MM.1S (cell line): ENCODE measurements at regions not wholly inside any gene's neighbourhood (a gene's known extent, or its start where the extent isn't known, plus 50 kb on each side); places are given as distances from the start of the nearest gene placed in this dataset.

Source experiments
- DNase-seq: peaks from one replicate; pipeline ENCODE4 v3.0.0-alpha.2; 2015
- H2AFZ ChIP-seq: fragments of 300-600 bp; sonication (generic); 2 replicates; pipeline ENCODE4 v1.6.0; 2016; ENCODE audit warnings: antibody characterized with exemption, low read length
- H3F3A ChIP-seq: fragments of 300-600 bp; sonication (generic); 2 replicates; pipeline ENCODE4 v1.6.1; 2016; ENCODE audit warnings: mild to moderate bottlenecking, antibody characterized with exemption, low read length, moderate library complexity, mixed read lengths; ENCODE audit not compliant: insufficient read depth
- H3K27ac ChIP-seq: fragments of 300-600 bp; sonication (generic); 2 replicates; pipeline ENCODE4 v1.5.1; 2016; ENCODE audit warnings: mild to moderate bottlenecking, low read length
- H3K27me3 ChIP-seq: fragments of 300-600 bp; sonication (generic); replicated peaks from 2 replicates; pipeline ENCODE4 v1.6.0; 2016; ENCODE audit warnings: low read length; ENCODE audit not compliant: insufficient read depth
- H3K36me3 ChIP-seq: fragments of 300-600 bp; sonication (generic); replicated peaks from 2 replicates; pipeline ENCODE4 v1.6.1; 2016; ENCODE audit warnings: mild to moderate bottlenecking, low read length, mixed read lengths; ENCODE audit not compliant: insufficient read depth
- H3K4me1 ChIP-seq: fragments of 300-600 bp; sonication (generic); 2 replicates; pipeline ENCODE4 v1.6.1; 2016; ENCODE audit warnings: low read length, mixed read lengths
- H3K4me2 ChIP-seq: fragments of 300-600 bp; sonication (generic); 2 replicates; pipeline ENCODE4 v1.6.0; 2016; ENCODE audit warnings: low read depth, low read length
- H3K4me3 ChIP-seq: fragments of 300-600 bp; sonication (generic); 2 replicates; pipeline ENCODE4 v1.5.1; 2016; ENCODE audit warnings: low read length, mixed read lengths
- H3K79me2 ChIP-seq: fragments of 300-600 bp; sonication (generic); 2 replicates; pipeline ENCODE4 v1.6.1; 2016; ENCODE audit warnings: mixed run types, low read length, mixed read lengths
- H3K9ac ChIP-seq: fragments of 300-600 bp; sonication (generic); 2 replicates; pipeline ENCODE4 v1.6.1; 2016; ENCODE audit warnings: low read length, mixed read lengths
- H3K9me2 ChIP-seq: fragments of 300-600 bp; sonication (generic); replicated peaks from 2 replicates; pipeline ENCODE4 v1.6.1; 2016; ENCODE audit warnings: mild to moderate bottlenecking, low read length, mixed read lengths; ENCODE audit not compliant: insufficient read depth
- H3K9me3 ChIP-seq: fragments of 300-600 bp; sonication (generic); replicated peaks from 2 replicates; pipeline ENCODE4 v1.6.1; 2016; ENCODE audit warnings: mild to moderate bottlenecking, low read length, mixed read lengths; ENCODE audit not compliant: insufficient read depth
- H4K20me1 ChIP-seq: fragments of 300-600 bp; sonication (generic); 2 replicates; pipeline ENCODE4 v1.6.1; 2016; ENCODE audit warnings: mild to moderate bottlenecking, low read length, moderate library complexity, mixed read lengths; ENCODE audit not compliant: insufficient read depth
- CTCF ChIP-seq: fragments of 300-600 bp; sonication (generic); IDR thresholded peaks from 2 replicates; pipeline ENCODE4 v1.5.1; 2016; ENCODE audit warnings: antibody characterized with exemption, low read length, mixed read lengths
- EZH2 ChIP-seq: fragments of 300-600 bp; sonication (generic); optimal IDR thresholded peaks from 2 replicates; pipeline ENCODE3; 2017; ENCODE audit warnings: low read depth, mild to moderate bottlenecking, antibody characterized with exemption, low read length, mixed read lengths
- EZH2phosphoT487 ChIP-seq: fragments of 300-600 bp; sonication (generic); IDR thresholded peaks from 2 replicates; pipeline ENCODE4 v1.6.1; 2018; ENCODE audit warnings: antibody characterized with exemption, low read length

- no peak overlapping the region for H2AFZ ChIP-seq
- H3K9me2 ChIP-seq = no peaks in the 10 kb centered on the region
- no peaks in the 10 kb centered on the region for H3K79me2 ChIP-seq
- H3K27me3 ChIP-seq = no peaks in the 10 kb centered on the region
- no peak overlapping the region for H3K4me3 ChIP-seq
- H3K4me2 ChIP-seq = no peak overlapping the region
- no peaks in the 10 kb centered on the region for H3K9me3 ChIP-seq
- no peaks in the 10 kb centered on the region for H3K36me3 ChIP-seq
- DNase-seq = no peak
- H3F3A ChIP-seq = no peaks in the 10 kb centered on the region
- no peak overlapping the region for H3K9ac ChIP-seq
- H3K4me1 ChIP-seq = no peaks in the 10 kb centered on the region
- H3K27ac ChIP-seq = no peak overlapping the region
- H4K20me1 ChIP-seq = no peaks in the 10 kb centered on the region
- no peak for TF ChIP-seq EZH2
- TF ChIP-seq CTCF = no peak
- TF ChIP-seq EZH2phosphoT487 = no peak
Observed at GRCh38 chr4:166422475-166422874, 549.4 kb downstream of the TLL1 start.

GRCh38 chr4:166426300-166426863 lies 553.3 kb downstream of the TLL1 start:
- Histone ChIP-seq H4K20me1 (no peaks in the 10 kb centered on the region), H3K9me2 (no peaks in the 10 kb centered on the region), H2AFZ (no peak overlapping the region), H3K9me3 (no peaks in the 10 kb centered on the region), H3K36me3 (no peaks in the 10 kb centered on the region), H3K4me1 (no peaks in the 10 kb centered on the region), H3K4me2 (no peak overlapping the region), H3K4me3 (no peak overlapping the region), H3K79me2 (no peaks in the 10 kb centered on the region), H3F3A (no peaks in the 10 kb centered on the region), H3K27ac (no peak overlapping the region), H3K9ac (no peak overlapping the region), H3K27me3 (no peaks in the 10 kb centered on the region)
- TF ChIP-seq EZH2phosphoT487 (no peak), CTCF (no peak), EZH2 (no peak)
- no peak for DNase-seq

- no peaks in the 10 kb centered on the region for H3K27me3 ChIP-seq
- no peak overlapping the region for H3K27ac ChIP-seq
- H3K4me3 ChIP-seq = no peak overlapping the region
- no peak overlapping the region for H3K4me2 ChIP-seq
- H3F3A ChIP-seq = no peaks in the 10 kb centered on the region
- no peak overlapping the region for H2AFZ ChIP-seq
- H3K9ac ChIP-seq = no peak overlapping the region
- no peaks in the 10 kb centered on the region for H4K20me1 ChIP-seq
- no peaks in the 10 kb centered on the region for H3K4me1 ChIP-seq
- H3K9me3 ChIP-seq = no peaks in the 10 kb centered on the region
- no peak for DNase-seq
- TF ChIP-seq EZH2 (no peak), CTCF (no peak), EZH2phosphoT487 (no peak)
- H3K9me2 ChIP-seq = no peaks in the 10 kb centered on the region
- no peaks in the 10 kb centered on the region for H3K36me3 ChIP-seq
- H3K79me2 ChIP-seq = no peaks in the 10 kb centered on the region
Observed at GRCh38 chr4:166432125-166432524, 559.1 kb downstream of the TLL1 start.
